ENCODE measurements at regions not wholly inside any gene's neighbourhood (a gene's known extent, or its start where the extent isn't known, plus 50 kb on each side); places are given as distances from the start of the nearest gene placed in this dataset.

DNA sequence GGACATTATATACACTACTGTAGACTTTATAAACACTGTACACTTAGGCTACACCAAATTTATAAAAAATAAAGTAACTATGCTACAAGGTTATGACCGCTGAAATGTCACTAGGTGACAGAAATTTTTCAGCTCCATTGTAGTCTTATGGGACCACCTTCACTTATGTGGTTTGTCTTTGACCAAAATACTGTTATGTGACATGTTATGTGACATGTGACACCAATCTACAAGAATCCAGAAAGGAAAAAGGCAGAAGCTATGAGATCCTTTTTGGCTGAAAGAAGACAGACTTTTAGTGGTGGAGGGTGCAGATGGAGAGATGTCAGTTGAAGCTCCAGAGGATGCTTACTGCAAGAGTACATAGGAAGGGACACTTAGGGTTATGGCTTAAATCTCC, 1378.4 kb upstream of the TENM4 start:
- TF ChIP-seq, protein P1, sequence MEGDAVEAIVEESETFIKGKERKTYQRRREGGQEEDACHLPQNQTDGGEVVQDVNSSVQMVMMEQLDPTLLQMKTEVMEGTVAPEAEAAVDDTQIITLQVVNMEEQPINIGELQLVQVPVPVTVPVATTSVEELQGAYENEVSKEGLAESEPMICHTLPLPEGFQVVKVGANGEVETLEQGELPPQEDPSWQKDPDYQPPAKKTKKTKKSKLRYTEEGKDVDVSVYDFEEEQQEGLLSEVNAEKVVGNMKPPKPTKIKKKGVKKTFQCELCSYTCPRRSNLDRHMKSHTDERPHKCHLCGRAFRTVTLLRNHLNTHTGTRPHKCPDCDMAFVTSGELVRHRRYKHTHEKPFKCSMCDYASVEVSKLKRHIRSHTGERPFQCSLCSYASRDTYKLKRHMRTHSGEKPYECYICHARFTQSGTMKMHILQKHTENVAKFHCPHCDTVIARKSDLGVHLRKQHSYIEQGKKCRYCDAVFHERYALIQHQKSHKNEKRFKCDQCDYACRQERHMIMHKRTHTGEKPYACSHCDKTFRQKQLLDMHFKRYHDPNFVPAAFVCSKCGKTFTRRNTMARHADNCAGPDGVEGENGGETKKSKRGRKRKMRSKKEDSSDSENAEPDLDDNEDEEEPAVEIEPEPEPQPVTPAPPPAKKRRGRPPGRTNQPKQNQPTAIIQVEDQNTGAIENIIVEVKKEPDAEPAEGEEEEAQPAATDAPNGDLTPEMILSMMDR (conservative IDR thresholded peaks at IDR 0.05; ENCODE audit: low read depth, low read length): no peak
- no peak for TF ChIP-seq POLR2A (IDR thresholded peaks at IDR 0.05; ENCODE audit: low read depth, low read length)
